CD4-positive, alpha-beta memory T cell (primary cell): ENCODE measurements at regions not wholly inside any gene's neighbourhood (a gene's known extent, or its start where the extent isn't known, plus 50 kb on each side); places are given as distances from the start of the nearest gene placed in this dataset.

Experiments
- CTCF ChIA-PET: fragments of 350-600 bp; sonication (Branson Sonifier 250); formaldehyde crosslinking; loops from one replicate; lab custom pipeline; 2021; ENCODE audit warnings: inconsistent platforms; ENCODE audit not compliant: partially characterized antibody; lab: Charles Lee
- POLR2A ChIA-PET: fragments of 350-600 bp; sonication (Branson Sonifier 250); formaldehyde crosslinking; loops from one replicate; lab custom pipeline; 2021; ENCODE audit not compliant: partially characterized antibody; lab: Charles Lee
- DNase-seq, 5 donors: peaks; one replicate each; pipeline versions ENCODE4 v3.0.0 to v3.0.0-alpha.2; 2020 to 2022; ENCODE audit warnings: mixed read lengths in 1 of 5
- H3K27ac ChIP-seq: one replicate; pipeline ENCODE4 v1.7.0; 2013; ENCODE audit warnings: low read depth, low read length
- H3K27me3 ChIP-seq: 2 replicates; pipeline ENCODE4 v1.7.0; 2013; ENCODE audit warnings: mild to moderate bottlenecking, low read length, moderate library complexity; ENCODE audit not compliant: insufficient read depth
- H3K36me3 ChIP-seq: 2 replicates; pipeline ENCODE4 v1.7.0; 2013; ENCODE audit warnings: mild to moderate bottlenecking, low read length, moderate library complexity; ENCODE audit not compliant: insufficient read depth
- H3K4me1 ChIP-seq: 2 replicates; pipeline ENCODE4 v1.7.0; 2013; ENCODE audit warnings: mild to moderate bottlenecking, low read length, moderate library complexity; ENCODE audit not compliant: insufficient read depth
- H3K4me3 ChIP-seq, 2 donors: one replicate each; pipeline ENCODE4 v1.7.0; 2013; ENCODE audit warnings: low read length in 2 of 2, mild to moderate bottlenecking in 1 of 2
- H3K9me3 ChIP-seq, 2 donors: one replicate each; pipeline ENCODE4 v1.7.0; 2013; ENCODE audit warnings: low read length in 2 of 2, control low read depth in 1 of 2; ENCODE audit not compliant: control insufficient read depth in 1 of 2
- H3K27ac Mint-ChIP-seq, 7 donors: one replicate each; pipeline ENCODE4 v1.8.0; 2020 to 2021; ENCODE audit warnings: mixed read lengths in 7 of 7, mild to moderate bottlenecking in 6 of 7, inconsistent platforms in 3 of 7, moderate library complexity in 3 of 7
- H3K27me3 Mint-ChIP-seq, 2 donors: one replicate each; pipeline ENCODE4 v1.8.0; 2020 to 2021; ENCODE audit warnings: mixed read lengths in 2 of 2
- H3K36me3 Mint-ChIP-seq, 2 donors: one replicate each; pipeline ENCODE4 v1.8.0; 2020 to 2021; ENCODE audit warnings: mixed read lengths in 2 of 2, inconsistent platforms in 1 of 2, mild to moderate bottlenecking in 1 of 2
- H3K4me1 Mint-ChIP-seq, 4 donors: one replicate each; pipeline ENCODE4 v1.8.0; 2020 to 2021; ENCODE audit warnings: mixed read lengths in 4 of 4, mild to moderate bottlenecking in 1 of 4
- H3K4me3 Mint-ChIP-seq, 8 donors: one replicate each; pipeline ENCODE4 v1.8.0; 2020 to 2021; ENCODE audit warnings: mixed read lengths in 8 of 8, mild to moderate bottlenecking in 7 of 8, moderate library complexity in 6 of 8, inconsistent platforms in 3 of 8
- H3K9me3 Mint-ChIP-seq, 8 donors: one replicate each; pipeline ENCODE4 v1.8.0; 2020 to 2021; ENCODE audit warnings: mixed read lengths in 8 of 8, mild to moderate bottlenecking in 5 of 8, inconsistent platforms in 3 of 8, moderate library complexity in 1 of 8
- intact Hi-C: fragments of 100-400 bp; cut with micrococcal nuclease; formaldehyde crosslinking; loops from one replicate; pipeline ENCODE4 v1.15.1; 2023

GRCh38 chr1:63127376-63127775, 195.0 kb upstream of the FOXD3 start:
- intact Hi-C loops, result no loop called here
- no peak overlapping the region for H3K4me3 Mint-ChIP-seq
- no peak overlapping the region for H3K27ac ChIP-seq
- no peaks in the 10 kb centered on the region for H3K4me1 Mint-ChIP-seq
- no peaks in the 10 kb centered on the region for H3K27me3 ChIP-seq
- peaks cover 9 to 13% of the 10 kb centered on the region in 2 donors for H3K27me3 Mint-ChIP-seq
- no peaks in the 10 kb centered on the region for H3K36me3 ChIP-seq
- no peaks in the 10 kb centered on the region for H3K9me3 ChIP-seq
- H3K4me3 ChIP-seq, result no peak overlapping the region
- H3K36me3 Mint-ChIP-seq, result no peaks in the 10 kb centered on the region
- POLR2A ChIA-PET, result no interaction called here
- H3K9me3 Mint-ChIP-seq, result no peaks in the 10 kb centered on the region
- H3K27ac Mint-ChIP-seq, result no peak overlapping the region
- no peaks in the 10 kb centered on the region for H3K4me1 ChIP-seq
- CTCF ChIA-PET, result no interaction called here
- DNase-seq, result no peak

GRCh38 chr1:63128556-63128955, 193.8 kb upstream of the FOXD3 start:
- intact Hi-C loops, result no loop called here
- no peaks in the 10 kb centered on the region for H3K9me3 Mint-ChIP-seq
- Histone ChIP-seq H3K9me3 (no peaks in the 10 kb centered on the region), H3K4me3 (no peak overlapping the region), H3K36me3 (no peaks in the 10 kb centered on the region), H3K4me1 (no peaks in the 10 kb centered on the region), H3K27me3 (no peaks in the 10 kb centered on the region), H3K27ac (no peak overlapping the region)
- no peak for DNase-seq
- ChIA-PET CTCF (no interaction called here), POLR2A (no interaction called here)
- no peaks in the 10 kb centered on the region for H3K36me3 Mint-ChIP-seq
- H3K27me3 Mint-ChIP-seq, result peaks cover 9 to 11% of the 10 kb centered on the region in 2 donors
- no peak overlapping the region for H3K4me3 Mint-ChIP-seq
- no peaks in the 10 kb centered on the region for H3K4me1 Mint-ChIP-seq
- H3K27ac Mint-ChIP-seq, result no peak overlapping the region

DNA sequence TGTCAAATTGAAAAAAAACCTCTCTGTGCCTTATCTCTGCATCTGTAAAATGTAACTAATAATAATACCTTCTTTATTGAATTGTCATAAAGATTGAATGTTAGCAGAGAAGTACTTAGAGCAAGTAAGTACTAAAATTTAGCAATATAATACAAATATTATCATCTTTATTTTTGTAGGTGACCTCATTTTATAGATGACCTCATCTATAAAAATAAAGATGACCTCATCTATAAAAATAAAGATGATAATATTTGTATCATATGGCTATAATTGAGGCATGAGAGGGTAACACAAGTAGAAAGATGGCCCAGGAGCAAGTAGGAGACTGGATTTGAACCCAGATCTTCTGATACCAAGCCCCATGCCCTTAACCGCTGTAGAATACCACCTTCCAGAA, 193.2 kb upstream of the FOXD3 start:
- ChIA-PET POLR2A (no interaction called here), CTCF (no interaction called here)
- no peaks in the 10 kb centered on the region for H3K4me1 Mint-ChIP-seq
- peaks cover 9 to 11% of the 10 kb centered on the region in 2 donors for H3K27me3 Mint-ChIP-seq
- no peak overlapping the region for H3K27ac Mint-ChIP-seq
- Histone ChIP-seq H3K4me1 (no peaks in the 10 kb centered on the region), H3K27ac (no peak overlapping the region), H3K36me3 (no peaks in the 10 kb centered on the region), H3K27me3 (no peaks in the 10 kb centered on the region), H3K4me3 (no peak overlapping the region), H3K9me3 (no peaks in the 10 kb centered on the region)
- H3K4me3 Mint-ChIP-seq, result no peak overlapping the region
- no peak for DNase-seq
- H3K9me3 Mint-ChIP-seq, result no peaks in the 10 kb centered on the region
- H3K36me3 Mint-ChIP-seq, result no peaks in the 10 kb centered on the region
- intact Hi-C loops, result no loop called here

GRCh38 chr1:63129855-63130254, 192.5 kb upstream of the FOXD3 start:
- Histone ChIP-seq H3K4me1 (no peaks in the 10 kb centered on the region), H3K27me3 (no peaks in the 10 kb centered on the region), H3K9me3 (no peaks in the 10 kb centered on the region), H3K4me3 (no peak overlapping the region), H3K27ac (no peak overlapping the region), H3K36me3 (no peaks in the 10 kb centered on the region)
- Mint-ChIP-seq H3K4me3 (no peak overlapping the region), H3K9me3 (no peaks in the 10 kb centered on the region), H3K4me1 (no peaks in the 10 kb centered on the region), H3K27me3 (peaks cover 9 to 11% of the 10 kb centered on the region in 2 donors), H3K36me3 (no peaks in the 10 kb centered on the region), H3K27ac (no peak overlapping the region)
- POLR2A ChIA-PET, result no interaction called here
- no peak for DNase-seq
- CTCF ChIA-PET, result no interaction called here
- intact Hi-C loops, result no loop called here

DNA sequence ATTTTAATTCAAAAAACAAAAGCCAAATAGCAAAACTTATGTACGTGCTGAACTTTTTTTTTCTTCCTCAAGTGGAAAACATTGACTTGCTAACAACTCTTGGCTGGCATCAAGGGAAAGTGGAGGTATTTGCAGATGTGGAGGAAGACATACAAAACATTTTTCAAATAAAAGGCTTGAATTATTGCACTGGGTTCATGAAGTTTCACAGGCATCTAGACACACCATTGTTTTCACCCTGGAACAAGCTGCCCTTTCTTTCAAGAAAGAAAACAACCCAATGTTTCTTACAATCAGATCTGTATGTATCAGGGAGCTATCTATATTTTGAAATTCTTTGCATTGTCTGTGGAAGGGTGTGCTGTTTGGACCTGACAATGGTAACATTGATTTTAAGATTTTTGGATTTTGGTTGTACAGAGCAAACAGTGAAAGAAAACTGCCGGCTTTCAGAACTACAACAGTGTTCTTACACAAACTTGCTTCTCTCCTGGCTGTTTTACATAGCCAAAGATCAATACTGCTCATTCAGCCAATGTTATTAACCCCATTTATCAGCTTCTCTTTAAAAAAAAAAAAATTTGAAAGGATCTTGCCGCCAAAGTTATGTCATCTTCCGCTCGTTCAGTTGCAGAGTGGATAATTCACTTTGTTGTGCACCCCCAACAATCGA, 187.7 kb upstream of the FOXD3 start:
- Histone ChIP-seq H3K27me3 (no peaks in the 10 kb centered on the region), H3K27ac (no peak overlapping the region), H3K4me3 (no peak overlapping the region), H3K4me1 (no peaks in the 10 kb centered on the region), H3K36me3 (no peaks in the 10 kb centered on the region), H3K9me3 (no peaks in the 10 kb centered on the region)
- Mint-ChIP-seq H3K27me3 (peaks cover 10 to 15% of the 10 kb centered on the region in 2 donors), H3K36me3 (no peaks in the 10 kb centered on the region), H3K4me1 (no peaks in the 10 kb centered on the region), H3K27ac (no peak overlapping the region), H3K9me3 (peaks cover 0 to 5% (median 0%) of the 10 kb centered on the region in 8 donors), H3K4me3 (no peak overlapping the region)
- intact Hi-C loops, result no loop called here
- no peak for DNase-seq
- ChIA-PET POLR2A (no interaction called here), CTCF (no interaction called here)

- Histone ChIP-seq H3K27ac (no peak overlapping the region), H3K4me1 (no peaks in the 10 kb centered on the region), H3K27me3 (no peaks in the 10 kb centered on the region), H3K36me3 (no peaks in the 10 kb centered on the region), H3K4me3 (no peak overlapping the region), H3K9me3 (no peaks in the 10 kb centered on the region)
- intact Hi-C loops, result no loop called here
- no peaks in the 10 kb centered on the region for H3K4me1 Mint-ChIP-seq
- H3K9me3 Mint-ChIP-seq, result peaks cover 0 to 5% (median 0%) of the 10 kb centered on the region in 8 donors
- ChIA-PET POLR2A (no interaction called here), CTCF (no interaction called here)
- no peaks in the 10 kb centered on the region for H3K36me3 Mint-ChIP-seq
- no peak overlapping the region for H3K27ac Mint-ChIP-seq
- H3K4me3 Mint-ChIP-seq, result no peak overlapping the region
- H3K27me3 Mint-ChIP-seq, result peaks cover 9 to 18% of the 10 kb centered on the region in 2 donors
- DNase-seq, result no peak
Observed at GRCh38 chr1:63135174-63135512, 187.2 kb upstream of the FOXD3 start.

- no peak overlapping the region for H3K27ac Mint-ChIP-seq
- no peaks in the 10 kb centered on the region for H3K4me1 Mint-ChIP-seq
- ChIA-PET CTCF (no interaction called here), POLR2A (no interaction called here)
- intact Hi-C loops, result no loop called here
- Histone ChIP-seq H3K9me3 (no peaks in the 10 kb centered on the region), H3K4me3 (no peak overlapping the region), H3K27me3 (no peaks in the 10 kb centered on the region), H3K4me1 (no peaks in the 10 kb centered on the region), H3K36me3 (no peaks in the 10 kb centered on the region), H3K27ac (no peak overlapping the region)
- H3K4me3 Mint-ChIP-seq, result no peak overlapping the region
- no peak for DNase-seq
- H3K27me3 Mint-ChIP-seq, result peaks cover 6 to 16% of the 10 kb centered on the region in 2 donors
- peaks cover 0 to 5% (median 0%) of the 10 kb centered on the region in 8 donors for H3K9me3 Mint-ChIP-seq
- no peaks in the 10 kb centered on the region for H3K36me3 Mint-ChIP-seq
Observed at GRCh38 chr1:63135801-63136200, 186.6 kb upstream of the FOXD3 start.

DNA sequence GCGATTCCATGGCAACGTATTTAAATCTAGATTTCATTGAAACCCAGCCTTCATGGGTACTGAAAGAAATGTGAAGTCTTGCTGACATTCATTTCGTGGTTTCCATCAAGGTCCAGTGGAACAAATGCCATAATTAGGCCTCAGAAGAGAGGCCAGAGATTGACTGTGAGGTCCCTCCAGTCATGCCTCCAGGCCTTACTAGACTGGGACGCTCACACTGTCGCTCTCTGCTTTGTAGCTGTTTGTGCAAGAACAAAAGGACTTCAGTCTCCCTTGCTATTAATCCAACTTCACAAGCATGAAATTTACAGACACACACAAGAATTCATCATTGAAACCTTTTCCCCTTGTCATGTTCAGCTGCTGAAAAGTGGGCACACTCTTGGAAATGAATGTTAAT, 180.4 kb upstream of the FOXD3 start:
- Histone ChIP-seq H3K4me3 (no peak overlapping the region), H3K27ac (no peak overlapping the region), H3K27me3 (no peaks in the 10 kb centered on the region), H3K9me3 (no peaks in the 10 kb centered on the region), H3K4me1 (no peaks in the 10 kb centered on the region), H3K36me3 (no peaks in the 10 kb centered on the region)
- Mint-ChIP-seq H3K27ac (no peak overlapping the region), H3K4me1 (no peaks in the 10 kb centered on the region), H3K27me3 (peaks cover 2 to 9% of the 10 kb centered on the region in 2 donors), H3K9me3 (peaks cover 0 to 3% (median 0%) of the 10 kb centered on the region in 8 donors), H3K36me3 (no peaks in the 10 kb centered on the region), H3K4me3 (no peak overlapping the region)
- ChIA-PET POLR2A (no interaction called here), CTCF (no interaction called here)
- intact Hi-C loops, result no loop called here
- no peak for DNase-seq
